Gastrocnemius medialis (tissue), 4 donors: ENCODE measurements at regions not wholly inside any gene's neighbourhood (a gene's known extent, or its start where the extent isn't known, plus 50 kb on each side); places are given as distances from the start of the nearest gene placed in this dataset.

Experiments
- CTCF ChIP-seq, 5 experiments: fragments of 450-650 bp in 3 of 5; fragments of 200-600 bp in 2 of 5; sonication (generic) in 2 of 5; IDR thresholded peaks in 4 of 5; conservative IDR thresholded peaks in 1 of 5; 1 replicate in 4 of 5; 2 replicates in 1 of 5; pipeline ENCODE4 v1.5.1; 2016 to 2019; ENCODE audit warnings: antibody characterized with exemption in 5 of 5, mild to moderate bottlenecking in 3 of 5, moderate library complexity in 3 of 5
- POLR2A ChIP-seq, 2 donors: fragments of 450-650 bp; IDR thresholded peaks; one replicate each; pipeline ENCODE4 v1.6.1; 2017; ENCODE audit warnings: antibody characterized with exemption in 2 of 2, mild to moderate bottlenecking in 2 of 2, moderate library complexity in 2 of 2

GRCh38 chr2:237020090-237020489 lies 65.6 kb upstream of the COPS8 start:
- TF ChIP-seq POLR2A (IDR thresholded peaks at IDR 0.05) (no peak), CTCF (IDR thresholded peaks at IDR 0.05 in 4 of 5, conservative IDR thresholded peaks at IDR 0.05 in 1 of 5) (no peak)
